A549 (cell line): ENCODE measurements at regions not wholly inside any gene's neighbourhood (a gene's known extent, or its start where the extent isn't known, plus 50 kb on each side); places are given as distances from the start of the nearest gene placed in this dataset.

ENCODE experiments used
- ATAC-seq, 2 experiments: fragments of 200-7000 bp in 1 of 2; fragments of >200 bp in 1 of 2; cut with Nextera tagmentation in 1 of 2; cut with Tn5 transposase in 1 of 2; 3 replicates each; pipeline versions ENCODE4 v1.8.0 to v1.9.1; 2018 to 2020; ENCODE audit warnings: mild to moderate bottlenecking in 1 of 2, moderate library complexity in 1 of 2
- CTCF ChIA-PET: fragments of 300-600 bp; sonication (Branson Sonifier 250); formaldehyde crosslinking; extraction: SDS; loops from one replicate; lab custom pipeline; 2021; ENCODE audit warnings: antibody characterized with exemption, inconsistent platforms; lab: Yijun Ruan, JAX
- POLR2A ChIA-PET: fragments of 350-600 bp; formaldehyde crosslinking; extraction: SDS; loops from one replicate; lab custom pipeline; 2021; ENCODE audit warnings: antibody characterized with exemption, inconsistent platforms; lab: Yijun Ruan, JAX
- DNase-seq, 2 experiments: peaks; one replicate each; pipeline versions ENCODE4 v3.0.0 to v3.0.0-alpha.2; 2011 to 2016; ENCODE audit warnings: low read depth in 1 of 2, low spot score in 1 of 2
- FAIRE-seq: peaks from 2 replicates; lab custom pipeline; 2011; peaks lifted over from hg19 to GRCh38; lab: Jason Lieb, UNC
- H3K27ac ChIP-seq, 2 experiments: fragments of >200 bp; sonication (Bioruptor Twin); formaldehyde crosslinking; 3 replicates each; pipeline ENCODE4 v1.5.1; 2016 to 2017
- H3K4me1 ChIP-seq: fragments of >200 bp; sonication (Bioruptor Twin); formaldehyde crosslinking; 3 replicates; pipeline ENCODE4 v1.6.1; 2016
- H3K4me2 ChIP-seq: fragments of >200 bp; sonication (Bioruptor Twin); formaldehyde crosslinking; 3 replicates; pipeline ENCODE4 v1.6.1; 2016
- H3K4me3 ChIP-seq: fragments of >200 bp; sonication (Bioruptor Twin); formaldehyde crosslinking; 3 replicates; pipeline ENCODE4 v1.5.1; 2016
- H3K9me3 ChIP-seq: fragments of >200 bp; sonication (Bioruptor Twin); formaldehyde crosslinking; 3 replicates; pipeline ENCODE4 v1.6.1; 2016
- BHLHE40 ChIP-seq: IDR thresholded peaks from 2 replicates; pipeline ENCODE4 v1.6.1; 2012; ENCODE audit warnings: low read depth, low read length, inconsistent platforms
- CBX2 ChIP-seq: fragments of 200-600 bp; sonication (generic); IDR thresholded peaks from 2 replicates; pipeline ENCODE4 v1.6.1; 2016; ENCODE audit warnings: low read depth, mild to moderate bottlenecking, borderline replicate concordance
- CBX8 ChIP-seq: fragments of 200-600 bp; sonication (generic); IDR thresholded peaks from 2 replicates; pipeline ENCODE4 v1.6.1; 2016
- CHD2 ChIP-seq: fragments of 150-350 bp; IDR thresholded peaks from 2 replicates; pipeline ENCODE4 v1.6.1; 2014; ENCODE audit warnings: low read length; ENCODE audit not compliant: partially characterized antibody
- CTCF ChIP-seq: fragments of >200 bp; sonication (Bioruptor Twin); formaldehyde crosslinking; IDR thresholded peaks from 3 replicates; pipeline ENCODE4 v1.5.1; 2016
- EHMT2 ChIP-seq: fragments of 200-600 bp; sonication (generic); IDR thresholded peaks from 2 replicates; pipeline ENCODE4 v1.6.1; 2016; ENCODE audit warnings: antibody characterized with exemption, low read depth, mild to moderate bottlenecking, moderate library complexity
- ELK1 ChIP-seq: fragments of 150-350 bp; IDR thresholded peaks from 2 replicates; pipeline ENCODE4 v1.6.1; 2014; ENCODE audit warnings: low read depth, mild to moderate bottlenecking, low read length
- ESRRA ChIP-seq: fragments of 150-350 bp; IDR thresholded peaks from 2 replicates; pipeline ENCODE4 v1.6.1; 2014; ENCODE audit warnings: mild to moderate bottlenecking, low read length, borderline replicate concordance
- HES2 ChIP-seq: fragments of >200 bp; sonication (Bioruptor Twin); formaldehyde crosslinking; IDR thresholded peaks from 2 replicates; pipeline ENCODE4 v1.6.1; 2016
- HEYL ChIP-seq: fragments of 250-450 bp; sonication (Bioruptor Pico); IDR thresholded peaks from 2 replicates; pipeline ENCODE4 v1.8.0; 2021; ENCODE audit warnings: mild to moderate bottlenecking, moderate library complexity
- HOXA7 ChIP-seq: fragments of 250-450 bp; sonication (Bioruptor Pico); IDR thresholded peaks from 2 replicates; pipeline ENCODE4 v1.5.0; 2020; ENCODE audit warnings: mild to moderate bottlenecking, moderate library complexity
- HOXB5 ChIP-seq: fragments of 250-450 bp; sonication (Bioruptor Pico); IDR thresholded peaks from 2 replicates; pipeline ENCODE4 v1.5.0; 2020; ENCODE audit warnings: mild to moderate bottlenecking, moderate library complexity
- KDM1A ChIP-seq: fragments of 200-600 bp; sonication (generic); IDR thresholded peaks from 2 replicates; pipeline ENCODE4 v1.6.1; 2016; ENCODE audit warnings: low read depth, mild to moderate bottlenecking
- MAFK ChIP-seq: fragments of 450-650 bp; IDR thresholded peaks from 2 replicates; pipeline ENCODE4 v1.6.1; 2014; ENCODE audit not compliant: partially characterized antibody
- MYC ChIP-seq: IDR thresholded peaks from 2 replicates; pipeline ENCODE4 v1.6.1; 2012; ENCODE audit warnings: mild to moderate bottlenecking, inconsistent platforms, low read length, improper control_type of control experiment, borderline replicate concordance
- PHF8 ChIP-seq: fragments of 200-600 bp; sonication (generic); IDR thresholded peaks from 2 replicates; pipeline ENCODE4 v1.6.1; 2016; ENCODE audit warnings: low read depth, mild to moderate bottlenecking, antibody characterized with exemption, moderate library complexity, borderline replicate concordance
- POLR2AphosphoS2 ChIP-seq: conservative IDR thresholded peaks from 2 replicates; pipeline ENCODE4 v1.6.1; 2012; ENCODE audit warnings: low read length, improper control_type of control experiment, inconsistent platforms
- RARB ChIP-seq: fragments of 250-450 bp; sonication (Bioruptor Pico); IDR thresholded peaks from 2 replicates; pipeline ENCODE4 v1.8.0; 2021; ENCODE audit warnings: mild to moderate bottlenecking, moderate library complexity
- RCOR1 ChIP-seq: fragments of 150-350 bp; IDR thresholded peaks from 2 replicates; pipeline ENCODE4 v1.6.1; 2014; ENCODE audit warnings: antibody characterized with exemption, low read length, low read depth
- RFX5 ChIP-seq: fragments of 450-650 bp; IDR thresholded peaks from 2 replicates; pipeline ENCODE4 v1.7.1; 2014; ENCODE audit warnings: antibody characterized with exemption, mild to moderate bottlenecking, moderate library complexity
- SMC3 ChIP-seq: fragments of >200 bp; sonication (Bioruptor Twin); formaldehyde crosslinking; IDR thresholded peaks from 3 replicates; pipeline ENCODE4 v1.6.1; 2018; ENCODE audit warnings: inconsistent platforms
- SREBF2 ChIP-seq: fragments of 450-650 bp; IDR thresholded peaks from 2 replicates; pipeline ENCODE4 v1.6.1; 2014; ENCODE audit warnings: mild to moderate bottlenecking, moderate library complexity
- TFCP2L1 ChIP-seq: fragments of 250-450 bp; sonication (Bioruptor Pico); IDR thresholded peaks from 2 replicates; pipeline ENCODE4 v1.5.0; 2021; ENCODE audit warnings: mild to moderate bottlenecking
- ZSCAN20 ChIP-seq: fragments of 250-450 bp; sonication (Bioruptor Pico); IDR thresholded peaks from 2 replicates; pipeline ENCODE4 v1.8.0; 2022; ENCODE audit warnings: mild to moderate bottlenecking, moderate library complexity
- WGBS: methylation state at CpG from one replicate; pipeline ENCODE4 v1.1.6; 2017; ENCODE audit errors: missing lambda C conversion rate; 5-methylcytosine and 5-hydroxymethylcytosine counted together
- TF ChIP-seq, protein P1 (sequence below): fragments of 250-450 bp; sonication (Bioruptor Pico); IDR thresholded peaks from 2 replicates; pipeline ENCODE4 v1.5.0; 2021; ENCODE audit warnings: mild to moderate bottlenecking, moderate library complexity, borderline replicate concordance
- TF ChIP-seq, protein P2 (sequence below): IDR thresholded peaks from 2 replicates; pipeline ENCODE4 v1.6.1; 2012
- TF ChIP-seq, protein P3 (sequence below): fragments of 250-450 bp; sonication (Bioruptor Pico); IDR thresholded peaks from 2 replicates; pipeline ENCODE4 v1.5.0; 2020; ENCODE audit warnings: low read depth, mild to moderate bottlenecking, moderate library complexity
- TF ChIP-seq, protein P4 (sequence below): IDR thresholded peaks from 2 replicates; pipeline ENCODE4 v1.6.1; 2012

GRCh38 chr1:221397141-221397540 lies 344.7 kb downstream of the DUSP10 start:
- peaks cover 15% of the 10 kb centered on the region; the same call in 1 of the 3 replicates for H3K4me1 ChIP-seq
- no peak overlapping the region for H3K27ac ChIP-seq
- no peak overlapping the region for H3K4me2 ChIP-seq
- FAIRE-seq (no peak), DNase-seq (no peak), ATAC-seq (no peak)
- CTCF ChIA-PET = no interaction called here
- 0 out of 3 replicates have a peak, but pooled peaks cover 4% of the 10 kb centered on the region for H3K9me3 ChIP-seq
- TF ChIP-seq SMC3 = no peak
- TF ChIP-seq BHLHE40 = no peak
- TF ChIP-seq CTCF = no peak
- TF ChIP-seq PHF8 = no peak
- TF ChIP-seq TFCP2L1 = no peak
- TF ChIP-seq HOXA7 (CRISPR knock-in tag) = no peak
- TF ChIP-seq, protein P1, sequence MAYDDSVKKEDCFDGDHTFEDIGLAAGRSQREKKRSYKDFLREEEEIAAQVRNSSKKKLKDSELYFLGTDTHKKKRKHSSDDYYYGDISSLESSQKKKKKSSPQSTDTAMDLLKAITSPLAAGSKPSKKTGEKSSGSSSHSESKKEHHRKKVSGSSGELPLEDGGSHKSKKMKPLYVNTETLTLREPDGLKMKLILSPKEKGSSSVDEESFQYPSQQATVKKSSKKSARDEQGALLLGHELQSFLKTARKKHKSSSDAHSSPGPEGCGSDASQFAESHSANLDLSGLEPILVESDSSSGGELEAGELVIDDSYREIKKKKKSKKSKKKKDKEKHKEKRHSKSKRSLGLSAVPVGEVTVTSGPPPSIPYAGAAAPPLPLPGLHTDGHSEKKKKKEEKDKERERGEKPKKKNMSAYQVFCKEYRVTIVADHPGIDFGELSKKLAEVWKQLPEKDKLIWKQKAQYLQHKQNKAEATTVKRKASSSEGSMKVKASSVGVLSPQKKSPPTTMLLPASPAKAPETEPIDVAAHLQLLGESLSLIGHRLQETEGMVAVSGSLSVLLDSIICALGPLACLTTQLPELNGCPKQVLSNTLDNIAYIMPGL (CRISPR knock-in tag) = no peak
- no peak for TF ChIP-seq CBX8
- TF ChIP-seq ELK1 = no peak
- TF ChIP-seq RFX5 = no peak
- no peak for TF ChIP-seq MAFK
- H3K4me3 ChIP-seq = no peak overlapping the region
- POLR2A ChIA-PET = no interaction called here
- WGBS = 38% methylated on average over 2 of the region's 2 CpGs

DNA sequence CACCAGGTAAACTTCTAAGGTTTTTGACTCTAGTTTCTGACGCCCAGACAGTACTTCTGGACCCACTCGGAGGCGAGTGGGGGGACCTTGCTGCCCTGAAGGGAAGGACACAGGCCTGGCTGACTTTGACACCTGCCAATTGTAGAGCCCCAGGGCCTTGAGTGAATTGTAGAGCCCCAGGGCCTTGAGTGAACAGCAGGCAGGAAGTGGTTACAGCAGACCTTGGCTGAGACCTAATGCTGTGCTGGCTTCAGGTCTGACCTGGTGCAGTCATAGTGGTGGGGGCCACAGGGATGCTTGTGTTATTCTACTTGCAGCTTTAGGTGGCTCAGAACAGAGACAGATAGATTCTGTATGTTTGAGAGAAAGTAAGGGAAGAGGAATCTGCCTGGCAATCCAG lies 344.3 kb downstream of the DUSP10 start:
- TF ChIP-seq, protein P2, sequence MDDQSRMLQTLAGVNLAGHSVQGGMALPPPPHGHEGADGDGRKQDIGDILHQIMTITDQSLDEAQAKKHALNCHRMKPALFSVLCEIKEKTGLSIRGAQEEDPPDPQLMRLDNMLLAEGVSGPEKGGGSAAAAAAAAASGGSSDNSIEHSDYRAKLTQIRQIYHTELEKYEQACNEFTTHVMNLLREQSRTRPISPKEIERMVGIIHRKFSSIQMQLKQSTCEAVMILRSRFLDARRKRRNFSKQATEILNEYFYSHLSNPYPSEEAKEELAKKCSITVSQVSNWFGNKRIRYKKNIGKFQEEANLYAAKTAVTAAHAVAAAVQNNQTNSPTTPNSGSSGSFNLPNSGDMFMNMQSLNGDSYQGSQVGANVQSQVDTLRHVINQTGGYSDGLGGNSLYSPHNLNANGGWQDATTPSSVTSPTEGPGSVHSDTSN = no peak
- no peak for TF ChIP-seq MYC
- no peak for TF ChIP-seq HOXB5 (CRISPR knock-in tag)
- no peak for TF ChIP-seq SREBF2
- TF ChIP-seq RARB (CRISPR knock-in tag) = no peak
- TF ChIP-seq ELK1 = no peak
- no peak for TF ChIP-seq CBX8
- H3K4me2 ChIP-seq = no peak overlapping the region
- ChIA-PET CTCF (no interaction called here), POLR2A (no interaction called here)
- 0 out of 3 replicates have a peak, but pooled peaks cover 4% of the 10 kb centered on the region for H3K9me3 ChIP-seq
- FAIRE-seq = no peak
- no peak for DNase-seq
- peaks cover 12% of the 10 kb centered on the region; the same call in 1 of the 3 replicates for H3K4me1 ChIP-seq
- no peak for ATAC-seq
- H3K27ac ChIP-seq = no peak overlapping the region
- no peak overlapping the region for H3K4me3 ChIP-seq
- 50% methylated on average over 3 of the region's 3 CpGs for WGBS

DNA sequence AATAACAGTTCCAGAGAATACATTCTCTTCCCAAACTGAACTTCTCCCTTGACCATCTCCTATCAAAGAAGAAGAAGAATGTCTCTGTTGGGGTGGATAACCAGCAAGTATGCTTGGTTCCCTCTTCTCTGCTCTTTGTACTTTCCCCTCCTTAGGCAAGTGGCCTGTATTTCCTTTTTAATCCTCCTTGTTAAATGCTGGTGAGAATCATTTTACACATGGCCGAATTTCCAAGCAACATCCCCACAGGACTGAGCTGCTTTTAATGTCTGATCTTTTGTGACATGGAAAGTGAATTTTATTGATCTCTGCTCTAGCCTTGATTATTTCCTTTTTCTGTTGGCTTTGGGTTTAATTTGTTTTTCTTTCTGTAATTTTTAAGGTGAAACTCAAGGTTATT lies 336.7 kb downstream of the DUSP10 start:
- 0% methylated on average over 1 of the region's 1 CpG for WGBS
- ATAC-seq (no peak), FAIRE-seq (no peak), DNase-seq (no peak)
- no peak for TF ChIP-seq EHMT2
- no peak for TF ChIP-seq POLR2AphosphoS2
- TF ChIP-seq ZSCAN20 (CRISPR knock-in tag) = no peak
- no peak for TF ChIP-seq PHF8
- TF ChIP-seq, protein P3, sequence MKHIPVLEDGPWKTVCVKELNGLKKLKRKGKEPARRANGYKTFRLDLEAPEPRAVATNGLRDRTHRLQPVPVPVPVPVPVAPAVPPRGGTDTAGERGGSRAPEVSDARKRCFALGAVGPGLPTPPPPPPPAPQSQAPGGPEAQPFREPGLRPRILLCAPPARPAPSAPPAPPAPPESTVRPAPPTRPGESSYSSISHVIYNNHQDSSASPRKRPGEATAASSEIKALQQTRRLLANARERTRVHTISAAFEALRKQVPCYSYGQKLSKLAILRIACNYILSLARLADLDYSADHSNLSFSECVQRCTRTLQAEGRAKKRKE = no peak
- no peak for TF ChIP-seq RCOR1
- TF ChIP-seq HEYL (CRISPR knock-in tag) = no peak
- TF ChIP-seq KDM1A = no peak
- TF ChIP-seq CHD2 = no peak
- TF ChIP-seq MAFK = no peak
- TF ChIP-seq ESRRA = no peak
- no peak for TF ChIP-seq HES2
- no peak for TF ChIP-seq CBX2
- TF ChIP-seq, protein P4, sequence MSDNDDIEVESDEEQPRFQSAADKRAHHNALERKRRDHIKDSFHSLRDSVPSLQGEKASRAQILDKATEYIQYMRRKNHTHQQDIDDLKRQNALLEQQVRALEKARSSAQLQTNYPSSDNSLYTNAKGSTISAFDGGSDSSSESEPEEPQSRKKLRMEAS = no peak
- H3K4me3 ChIP-seq = no peak overlapping the region
- H3K4me2 ChIP-seq = no peak overlapping the region
- ChIA-PET CTCF (no interaction called here), POLR2A (no interaction called here)
- H3K9me3 ChIP-seq = no peaks in the 10 kb centered on the region
- H3K27ac ChIP-seq = no peak overlapping the region
- no peaks in the 10 kb centered on the region for H3K4me1 ChIP-seq
